NCI-H1048 (cell line): ENCODE measurements at regions not wholly inside any gene's neighbourhood (a gene's known extent, or its start where the extent isn't known, plus 50 kb on each side); places are given as distances from the start of the nearest gene placed in this dataset.

Experiments
- DNase-seq: peaks from one replicate; lab custom pipeline; 2025; lab: John Stamatoyannopoulos, UW

- no peak for DNase-seq
These were observed 175.2 kb upstream of the HS6ST1 start for GRCh38 chr2:128493880-128494279.

GRCh38 chr2:128494307-128494639 is 175.6 kb upstream of the HS6ST1 start:
- DNase-seq, result no peak

DNA sequence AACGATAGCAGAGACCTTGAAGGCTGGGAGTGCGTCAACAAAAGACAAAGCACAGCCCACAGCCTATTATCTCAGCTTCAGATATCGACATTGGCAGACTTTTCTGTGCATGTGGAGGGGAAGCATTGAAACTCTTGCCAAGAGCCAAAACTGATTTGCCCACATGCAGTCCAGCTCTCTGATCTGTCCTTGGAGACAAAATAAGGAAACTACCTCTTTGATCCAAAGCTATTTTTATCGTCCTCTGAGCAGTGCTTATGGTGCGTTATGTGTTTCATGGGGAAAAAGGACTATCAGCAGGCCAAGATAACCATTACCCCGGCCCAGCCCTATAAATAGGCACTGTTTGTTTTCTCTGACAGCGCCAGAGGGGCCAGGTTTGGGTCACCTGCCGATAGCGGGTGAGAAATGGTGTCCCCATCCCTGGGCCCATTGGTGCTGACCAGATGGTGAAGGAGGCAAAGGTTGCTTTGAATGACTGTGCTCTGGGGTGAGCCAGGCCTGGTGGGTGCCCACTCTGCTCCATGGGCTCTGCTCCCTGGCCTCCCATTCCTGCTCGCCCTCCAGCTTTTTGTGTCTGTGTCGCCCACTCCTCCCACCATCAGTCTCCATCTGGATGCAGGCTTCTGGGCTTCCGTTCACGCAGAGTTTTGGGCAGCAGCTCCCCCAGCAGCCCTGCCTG is 176.1 kb upstream of the HS6ST1 start:
- no peak for DNase-seq

- no peak for DNase-seq
These were observed 177.4 kb upstream of the HS6ST1 start for GRCh38 chr2:128495996-128496547.

DNA sequence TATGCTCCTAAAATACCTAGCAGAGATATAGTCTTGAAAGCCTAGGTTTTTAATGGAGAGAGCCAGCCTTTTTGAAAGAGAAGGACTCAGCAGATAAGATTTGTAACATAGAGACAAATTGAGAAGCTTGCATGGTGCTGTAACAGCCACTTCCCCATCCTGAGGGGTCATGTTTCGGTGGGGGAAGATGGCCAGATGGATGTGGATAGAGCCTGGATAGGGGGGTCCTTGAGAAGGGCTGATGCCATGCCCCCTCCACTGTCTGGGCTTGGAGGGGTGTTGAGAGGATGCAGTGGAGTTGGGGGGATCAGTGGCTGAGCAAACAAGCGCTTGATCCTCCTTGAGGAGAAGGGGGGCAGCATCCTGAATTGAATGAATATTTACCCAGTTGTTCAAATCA is 178.0 kb upstream of the HS6ST1 start:
- DNase-seq, result no peak

DNA sequence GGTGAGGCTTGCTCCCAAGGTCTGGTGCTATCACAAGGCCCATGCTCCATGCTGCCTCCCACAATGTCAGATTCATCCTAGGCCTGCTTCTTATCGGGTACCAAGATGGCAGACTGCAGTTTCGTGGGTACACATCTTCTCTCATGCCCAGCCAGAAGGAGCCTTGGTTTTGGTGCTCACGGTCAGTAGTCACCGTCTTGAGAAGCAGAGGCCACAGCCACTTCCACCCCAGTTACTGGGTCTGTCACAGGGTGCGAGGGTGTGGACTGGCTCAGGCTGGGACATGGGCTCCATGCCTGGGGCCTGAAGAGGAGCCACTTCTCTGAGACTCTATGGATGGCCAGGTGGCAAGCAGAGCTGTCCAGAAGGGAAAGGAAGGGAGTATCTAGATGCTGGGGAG is 178.8 kb upstream of the HS6ST1 start:
- DNase-seq, result no peak

- no peak for DNase-seq
These were observed 179.4 kb upstream of the HS6ST1 start for GRCh38 chr2:128498086-128498485.

DNA sequence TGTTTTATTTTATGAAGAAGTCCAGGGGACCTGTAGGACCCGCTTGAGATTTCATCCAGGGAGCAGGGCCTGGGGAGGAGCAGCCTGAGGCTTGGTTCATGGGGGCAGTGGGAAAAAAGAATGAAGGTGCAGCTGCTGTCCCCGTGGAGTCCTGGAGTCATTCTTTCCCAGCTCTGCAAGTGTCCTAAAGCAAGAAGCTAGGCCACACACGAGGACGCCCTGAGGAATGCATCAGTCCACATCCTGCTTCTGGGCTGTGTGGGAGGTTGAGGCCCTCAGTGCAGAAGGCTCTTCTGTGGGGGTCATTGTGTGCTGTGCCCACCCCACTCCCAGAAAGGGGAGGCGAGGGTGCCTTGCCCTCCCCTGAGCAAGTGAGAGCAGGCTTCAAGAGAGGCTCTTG is 179.9 kb upstream of the HS6ST1 start:
- DNase-seq, result no peak

- DNase-seq, result no peak
These were observed 180.9 kb upstream of the HS6ST1 start for GRCh38 chr2:128499367-128500137.

DNA sequence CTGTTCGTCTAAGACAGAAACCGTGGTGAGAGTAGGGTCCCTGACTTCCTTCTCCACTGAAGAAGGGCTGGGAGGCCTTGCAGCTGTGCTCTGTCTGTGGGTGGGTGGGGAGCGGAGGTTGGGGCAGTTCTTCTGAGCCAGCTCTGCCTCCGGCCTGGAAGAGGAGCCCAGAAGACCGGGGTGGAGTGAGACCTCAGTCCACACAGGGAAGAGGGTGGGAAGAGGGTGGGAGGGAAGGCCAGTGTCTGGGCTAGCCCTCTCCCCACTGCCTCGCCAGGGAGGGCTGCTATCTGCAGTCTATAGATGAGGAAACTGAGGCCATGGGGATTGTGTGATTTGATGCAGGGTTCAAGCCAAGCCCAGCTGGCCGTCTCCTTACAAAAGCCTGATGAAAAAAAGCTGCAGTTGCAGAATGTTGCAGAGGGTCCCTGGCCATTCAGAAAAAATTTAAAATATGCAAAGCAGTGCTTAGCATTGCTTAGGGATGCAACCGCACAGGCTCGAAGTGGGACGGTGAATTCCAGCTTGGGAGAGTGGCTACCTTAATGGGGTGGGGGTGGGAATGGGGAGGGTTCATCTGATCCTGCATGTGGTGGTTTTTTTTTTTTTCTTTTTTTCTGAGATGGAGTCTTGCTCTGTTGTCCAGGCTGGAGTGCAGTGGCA is 181.6 kb upstream of the HS6ST1 start:
- no peak for DNase-seq

DNA sequence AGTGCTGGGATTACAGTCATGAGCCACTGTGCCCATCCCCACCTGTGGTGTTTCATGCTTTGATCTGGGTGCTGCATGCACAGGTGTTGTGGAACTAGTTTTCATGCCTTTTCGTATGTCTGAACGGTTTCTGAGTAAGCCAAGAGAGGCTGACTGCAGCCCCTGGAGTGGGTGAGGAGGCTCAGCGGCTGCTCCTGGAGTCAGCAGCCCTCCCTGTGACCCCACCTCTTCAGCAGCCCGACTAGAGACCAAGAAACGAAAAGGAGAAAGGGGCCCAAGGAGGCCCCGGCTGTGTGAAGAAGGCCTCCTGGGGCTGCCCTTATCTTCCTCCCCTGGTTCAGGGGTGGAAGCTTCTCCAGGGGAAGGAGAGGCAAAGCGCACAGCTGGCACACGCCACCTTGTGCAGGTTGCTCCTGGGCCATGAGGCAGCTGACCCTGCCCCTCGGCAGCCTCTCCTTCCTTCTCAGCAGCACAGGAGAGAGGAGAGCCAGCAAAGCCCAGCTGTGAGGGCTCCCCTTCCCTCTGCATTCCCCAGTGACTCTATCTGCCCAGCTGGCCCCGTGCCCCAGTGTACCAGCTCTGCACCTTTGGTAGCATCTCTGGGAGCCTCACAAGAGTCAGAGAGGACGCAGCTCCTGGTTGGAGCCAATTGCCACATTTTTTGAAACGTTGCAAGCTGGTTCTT is 182.5 kb upstream of the HS6ST1 start:
- DNase-seq, result no peak

DNA sequence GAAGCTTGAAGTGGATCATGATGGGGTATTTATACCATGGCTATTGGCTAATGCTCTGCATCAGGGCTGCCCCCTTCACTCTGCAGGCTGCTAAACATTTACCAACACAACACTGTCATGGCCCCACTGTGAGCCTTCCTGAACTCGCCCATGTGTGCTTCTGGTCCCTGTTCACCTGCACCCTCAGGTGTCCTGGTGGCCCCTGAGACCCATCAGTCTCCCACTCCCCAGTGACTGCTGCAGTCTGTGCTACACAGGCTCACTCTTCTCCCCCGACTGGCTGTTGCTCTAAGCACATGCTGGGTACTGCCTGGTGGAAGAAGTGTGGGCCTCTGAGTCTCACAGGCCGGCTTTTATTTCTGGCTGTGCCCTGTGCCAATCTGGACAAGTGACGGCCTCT is 183.0 kb upstream of the HS6ST1 start:
- no peak for DNase-seq

DNA sequence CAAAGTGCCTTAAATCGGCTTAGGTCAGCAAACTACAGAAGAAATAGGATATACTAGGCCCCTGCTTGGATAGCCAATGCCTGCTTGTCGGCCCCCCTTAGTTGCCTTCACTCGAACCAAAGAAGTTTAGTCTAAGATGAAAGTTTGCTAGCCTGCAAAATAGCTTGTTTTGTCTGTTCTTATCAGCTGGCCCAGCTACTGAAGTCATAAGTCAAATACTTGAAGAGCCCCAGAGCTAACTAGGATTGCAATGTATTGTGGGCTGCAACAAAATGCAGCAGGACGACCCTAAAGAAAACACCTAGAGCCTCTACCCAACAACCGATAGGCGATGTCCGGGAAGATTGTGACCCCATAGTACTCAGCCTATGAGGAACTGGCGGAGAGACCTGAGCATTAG is 183.5 kb upstream of the HS6ST1 start:
- DNase-seq, result no peak

- DNase-seq, result no peak
These were observed 184.1 kb upstream of the HS6ST1 start for GRCh38 chr2:128502638-128503246.

DNA sequence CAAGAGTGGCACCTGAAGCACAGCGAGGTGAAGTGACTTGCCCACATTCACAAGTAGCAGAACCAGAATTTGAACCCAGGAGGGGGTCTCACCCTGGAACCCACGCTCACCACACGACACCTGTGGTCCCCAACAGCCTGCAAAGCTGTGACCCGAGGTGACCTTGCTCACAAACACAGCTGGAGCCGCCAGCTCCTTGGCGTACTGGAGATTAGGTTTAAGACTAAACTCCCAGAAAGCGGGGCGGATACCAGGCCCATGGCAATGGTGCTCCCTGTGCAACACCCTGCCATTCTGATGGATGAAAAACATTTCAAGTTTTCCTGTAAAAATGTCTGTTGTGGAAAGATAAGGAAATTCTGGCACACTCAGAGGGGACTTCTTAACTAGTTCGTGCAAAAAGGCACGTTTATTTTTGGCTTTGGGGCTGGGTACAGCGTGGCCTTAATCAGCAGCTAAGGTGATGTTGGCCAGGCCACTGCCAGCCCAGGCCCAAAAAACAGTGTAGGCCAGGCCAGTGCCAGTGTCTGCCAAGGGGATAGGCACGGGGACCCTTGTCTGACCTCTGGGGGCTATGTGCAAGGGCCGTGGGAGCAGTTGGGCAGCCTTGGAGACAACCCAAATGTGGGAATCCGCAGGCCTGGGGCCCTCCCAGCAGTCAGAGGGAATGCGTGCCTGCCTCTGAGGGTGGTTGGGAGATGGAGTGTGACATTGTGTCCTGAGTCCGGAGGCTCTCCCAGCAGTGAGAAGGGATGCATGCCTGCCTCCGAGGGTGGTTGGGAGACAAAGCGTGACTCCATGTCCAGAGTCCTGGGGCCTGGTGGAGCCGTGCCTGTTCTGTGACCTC is 185.0 kb upstream of the HS6ST1 start:
- DNase-seq, result no peak

DNA sequence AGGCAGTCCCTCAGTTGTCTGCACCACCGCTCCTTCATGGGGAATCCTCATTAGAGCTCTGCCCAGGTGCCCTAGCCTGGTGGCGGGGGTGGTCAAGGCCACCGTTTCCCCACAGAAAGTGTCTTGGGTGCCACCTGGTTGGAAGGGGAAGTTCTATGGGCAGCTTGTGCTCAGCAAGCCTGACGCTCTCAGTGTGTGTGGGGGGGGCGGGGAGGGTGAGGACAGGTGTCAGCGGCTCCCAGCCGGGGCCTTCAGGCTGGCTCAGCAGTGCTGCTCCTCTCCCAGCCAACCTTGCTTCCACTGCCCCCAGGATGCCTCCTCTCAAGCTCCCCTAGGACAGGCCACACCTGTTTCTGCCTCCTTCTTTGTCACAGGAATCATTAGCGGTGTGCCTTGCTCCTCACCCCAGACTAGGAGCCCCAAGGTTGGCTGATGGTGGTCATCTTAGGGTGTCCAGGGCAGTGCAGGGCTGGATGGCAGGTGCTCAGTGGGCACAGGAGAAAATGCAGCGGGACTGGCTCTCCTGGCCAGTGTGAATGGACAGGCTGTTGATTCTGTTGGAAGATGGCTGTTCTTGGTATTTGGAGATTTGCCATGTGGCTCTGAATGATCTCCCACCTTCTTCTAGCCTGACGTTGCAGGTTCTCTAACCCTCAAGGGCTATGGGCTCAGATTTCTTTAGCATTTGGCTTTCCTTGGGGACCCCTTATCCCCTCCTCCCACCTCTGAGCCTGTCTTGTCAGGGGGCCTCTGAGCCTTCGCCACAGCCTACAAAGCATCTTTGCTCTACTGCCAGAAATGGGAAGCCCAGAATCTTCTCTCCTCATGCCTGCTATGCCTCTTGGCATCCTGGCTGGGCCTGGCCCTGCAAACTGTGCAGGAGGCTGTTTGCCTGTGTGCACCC is 185.8 kb upstream of the HS6ST1 start:
- DNase-seq, result no peak

DNA sequence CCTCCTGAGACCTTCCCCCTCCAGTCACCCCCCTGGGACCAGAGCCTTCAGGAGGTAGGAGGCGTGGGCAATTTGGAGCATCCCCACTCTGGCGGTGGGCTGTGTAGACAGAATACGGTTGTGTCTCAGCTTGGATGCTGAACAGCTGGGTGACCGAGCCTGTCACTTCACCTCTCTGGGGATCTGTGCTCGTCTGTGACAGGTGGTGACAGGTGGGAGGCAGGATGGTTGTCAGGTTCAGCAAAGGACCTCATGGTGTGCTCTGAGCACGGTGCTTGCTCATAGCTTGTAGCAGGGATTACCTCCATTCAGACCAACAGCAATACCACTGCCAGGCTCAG is 186.5 kb upstream of the HS6ST1 start:
- no peak for DNase-seq

GRCh38 chr2:128505575-128506526 is 187.2 kb upstream of the HS6ST1 start:
- no peak for DNase-seq

DNA sequence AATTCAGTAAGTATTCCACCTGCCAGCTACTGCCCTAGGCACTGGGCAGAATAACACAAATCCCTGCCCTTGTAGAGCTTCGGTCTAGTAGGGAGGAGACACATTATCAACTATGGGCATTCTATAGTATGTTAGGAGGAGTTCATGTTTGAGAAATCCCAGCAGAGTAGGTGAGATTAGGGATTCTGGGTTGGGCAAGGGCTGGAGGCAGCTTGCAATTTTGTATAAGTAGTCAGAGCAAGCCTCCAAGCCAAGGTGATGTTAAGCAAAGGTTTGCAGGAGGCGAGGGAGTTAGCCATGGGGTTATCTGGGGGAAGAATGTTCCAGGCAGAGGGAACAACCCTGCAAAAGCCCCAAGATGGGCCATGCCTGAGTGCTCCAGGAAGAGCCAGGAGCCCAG is 187.9 kb upstream of the HS6ST1 start:
- no peak for DNase-seq
